Activated CD4-positive, alpha-beta T cell treated with anti-CD3 and anti-CD28 coated beads, Interleukin-2, amount 10 ng/mL, durations not matched to agents 24 days and 14 days (primary cell): ENCODE measurements at regions not wholly inside any gene's neighbourhood (a gene's known extent, or its start where the extent isn't known, plus 50 kb on each side); places are given as distances from the start of the nearest gene placed in this dataset.

Experiments
- DNase-seq: peaks from one replicate; pipeline ENCODE4 v3.0.0; 2022
- H3K27ac Mint-ChIP-seq: one replicate; pipeline ENCODE4 v1.8.0; 2022; ENCODE audit warnings: mild to moderate bottlenecking, mixed read lengths
- H3K27me3 Mint-ChIP-seq: one replicate; pipeline ENCODE4 v1.8.0; 2022; ENCODE audit warnings: mixed read lengths
- H3K36me3 Mint-ChIP-seq: one replicate; pipeline ENCODE4 v1.8.0; 2022; ENCODE audit warnings: low read depth, mild to moderate bottlenecking, mixed read lengths
- H3K4me1 Mint-ChIP-seq: one replicate; pipeline ENCODE4 v1.8.0; 2021; ENCODE audit warnings: mixed read lengths
- H3K4me3 Mint-ChIP-seq: one replicate; pipeline ENCODE4 v1.8.0; 2022; ENCODE audit warnings: mild to moderate bottlenecking, moderate library complexity, mixed read lengths
- H3K9me3 Mint-ChIP-seq: one replicate; pipeline ENCODE4 v1.8.0; 2021; ENCODE audit warnings: mixed read lengths
- intact Hi-C: fragments of 100-400 bp; cut with micrococcal nuclease; formaldehyde crosslinking; loops from one replicate; pipeline ENCODE4 v1.15.1; 2023

DNA sequence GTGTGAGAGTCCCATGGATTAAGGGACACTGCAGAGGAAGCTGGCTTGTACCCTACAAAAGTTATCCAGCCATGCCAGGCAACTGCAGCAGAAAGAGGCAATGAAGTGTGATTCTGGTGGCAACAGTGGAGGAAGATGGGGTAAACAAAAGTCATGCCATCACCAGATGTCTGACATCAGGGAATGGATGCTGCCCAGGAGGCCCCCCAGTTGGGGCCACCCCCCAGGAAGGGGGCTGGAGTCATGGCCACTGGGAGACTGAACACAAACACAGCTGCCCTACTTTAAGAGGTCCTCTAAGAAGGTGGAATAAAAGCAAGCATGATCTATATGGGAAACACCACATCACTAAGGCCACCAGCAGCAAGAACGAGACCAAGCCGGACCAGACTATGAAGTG is 235.3 kb downstream of the KLF12 start:
- Mint-ChIP-seq H3K36me3 (peaks cover 4% of the 10 kb centered on the region), H3K27me3 (no peaks in the 10 kb centered on the region), H3K4me1 (peaks cover 6% of the 10 kb centered on the region), H3K4me3 (no peak overlapping the region), H3K9me3 (no peaks in the 10 kb centered on the region), H3K27ac (no peak overlapping the region)
- no peak for DNase-seq
- intact Hi-C loops = no loop called here

DNA sequence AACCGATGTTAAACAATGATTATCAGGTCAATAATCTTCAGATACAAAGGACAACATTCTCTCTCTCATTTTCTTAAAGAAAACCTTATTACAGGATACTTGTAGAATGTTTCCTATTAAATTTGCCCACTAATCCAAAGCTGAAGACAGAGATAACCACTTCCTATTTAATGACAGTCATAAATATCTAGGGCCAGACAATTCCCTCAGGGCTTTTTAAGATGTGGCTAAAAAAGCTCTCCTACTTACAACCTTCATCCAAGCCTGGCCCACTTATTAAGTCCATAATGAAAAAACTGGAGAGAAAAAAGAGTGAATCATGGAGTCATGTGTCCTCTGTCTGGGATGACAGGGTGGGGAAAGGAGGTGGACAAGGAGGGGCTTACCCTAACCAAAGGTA is 235.9 kb downstream of the KLF12 start:
- peaks cover 6% of the 10 kb centered on the region for H3K4me1 Mint-ChIP-seq
- no peak for DNase-seq
- intact Hi-C loops = no loop called here
- H3K27me3 Mint-ChIP-seq = no peaks in the 10 kb centered on the region
- no peaks in the 10 kb centered on the region for H3K9me3 Mint-ChIP-seq
- H3K27ac Mint-ChIP-seq = no peak overlapping the region
- no peak overlapping the region for H3K4me3 Mint-ChIP-seq
- H3K36me3 Mint-ChIP-seq = peaks cover 4% of the 10 kb centered on the region

DNA sequence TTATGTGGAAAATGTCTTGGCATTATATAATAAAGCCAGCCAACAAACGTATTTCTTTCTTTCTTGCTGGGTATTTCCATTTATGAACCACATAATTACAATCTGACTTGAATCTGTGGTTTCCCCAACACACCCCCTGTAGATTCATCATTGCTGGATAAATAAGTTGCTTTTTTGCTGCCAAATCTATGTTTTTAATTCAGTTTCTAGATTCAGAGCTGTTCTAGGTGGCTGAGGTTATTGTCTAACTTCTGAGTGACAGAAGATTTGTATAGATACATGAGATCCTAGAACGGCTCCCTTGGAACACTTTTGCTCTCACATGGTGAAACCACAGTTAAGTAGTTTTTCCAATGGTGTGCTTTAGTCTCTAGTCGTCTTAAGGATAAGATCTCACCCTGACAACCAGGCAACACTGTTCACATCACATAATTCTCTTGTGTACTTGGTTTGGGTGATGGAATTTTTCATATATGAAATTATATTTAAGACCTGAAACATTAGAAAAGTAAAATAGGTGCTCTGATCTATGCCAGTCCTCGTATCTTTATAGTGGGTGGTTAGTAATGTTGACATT is 239.1 kb downstream of the KLF12 start:
- Mint-ChIP-seq H3K36me3 (peaks cover 4% of the 10 kb centered on the region), H3K4me1 (peaks cover 6% of the 10 kb centered on the region), H3K4me3 (no peak overlapping the region), H3K27me3 (no peaks in the 10 kb centered on the region), H3K27ac (no peak overlapping the region), H3K9me3 (no peaks in the 10 kb centered on the region)
- intact Hi-C loops = no loop called here
- DNase-seq = no peak

DNA sequence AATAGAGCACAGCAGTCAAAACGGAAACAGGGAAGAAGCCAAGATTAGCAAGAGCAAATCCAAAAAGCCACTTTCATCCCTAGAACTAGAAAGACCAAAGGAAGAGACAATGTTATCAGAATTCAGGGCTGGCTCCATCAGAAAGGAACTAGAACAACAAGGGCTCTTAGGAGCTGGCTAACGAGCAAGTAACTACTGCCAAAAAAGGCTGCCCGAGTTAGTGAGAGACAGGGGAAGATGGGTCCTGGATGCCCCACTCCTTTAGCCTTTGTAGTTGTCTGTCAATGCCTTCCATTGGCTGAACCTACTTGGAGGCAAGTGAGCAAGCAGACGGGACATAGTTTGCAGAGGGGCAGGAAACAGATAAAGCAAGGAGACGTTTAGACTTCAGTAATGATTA is 240.4 kb downstream of the KLF12 start:
- peaks cover 6% of the 10 kb centered on the region for H3K4me1 Mint-ChIP-seq
- H3K27ac Mint-ChIP-seq = no peak overlapping the region
- no peaks in the 10 kb centered on the region for H3K9me3 Mint-ChIP-seq
- intact Hi-C loops = no loop called here
- no peak overlapping the region for H3K4me3 Mint-ChIP-seq
- no peaks in the 10 kb centered on the region for H3K27me3 Mint-ChIP-seq
- peaks cover 2% of the 10 kb centered on the region for H3K36me3 Mint-ChIP-seq
- no peak for DNase-seq

DNA sequence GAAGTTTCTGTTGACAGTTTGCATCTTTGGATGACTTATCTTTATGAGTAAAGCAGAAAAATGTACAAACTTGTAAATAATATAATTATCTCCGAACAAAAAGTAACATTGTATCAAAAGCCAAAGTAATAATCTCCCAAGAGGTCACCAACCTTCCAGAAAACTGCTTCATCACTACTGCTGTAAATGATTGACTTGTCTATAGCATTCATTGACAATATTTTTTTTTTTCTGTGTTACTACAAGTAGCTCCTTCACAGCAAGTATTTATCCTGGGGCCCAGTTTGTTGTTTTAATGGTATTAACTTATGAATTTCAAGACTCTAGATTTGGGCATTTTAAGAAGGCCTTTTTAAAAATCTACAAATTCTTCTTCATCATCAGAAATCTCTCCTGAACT is 242.4 kb downstream of the KLF12 start:
- intact Hi-C loops = no loop called here
- Mint-ChIP-seq H3K9me3 (no peaks in the 10 kb centered on the region), H3K27me3 (no peaks in the 10 kb centered on the region), H3K4me1 (peaks cover 6% of the 10 kb centered on the region), H3K36me3 (peaks cover 4% of the 10 kb centered on the region), H3K27ac (no peak overlapping the region), H3K4me3 (no peak overlapping the region)
- DNase-seq = no peak

DNA sequence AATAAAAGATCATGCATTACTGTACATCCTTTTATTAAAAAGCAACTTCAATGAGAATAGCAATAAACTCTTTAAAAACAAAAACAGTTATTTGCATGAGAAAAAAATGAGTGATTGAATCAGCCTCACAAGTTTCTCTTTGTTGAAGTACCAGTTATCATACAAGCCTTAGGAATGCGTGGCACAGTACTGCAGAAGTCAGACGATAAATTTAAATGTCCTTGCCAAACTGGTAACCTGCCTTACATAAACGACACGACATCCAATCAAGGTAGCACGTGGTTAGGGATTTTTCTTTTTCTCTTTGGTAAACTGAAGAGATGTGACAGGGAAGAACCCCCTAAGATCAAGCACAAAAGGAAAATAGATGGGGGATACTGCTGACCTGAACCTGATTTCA is 251.0 kb downstream of the KLF12 start:
- Mint-ChIP-seq H3K4me1 (peaks cover 10% of the 10 kb centered on the region), H3K27ac (no peak overlapping the region), H3K27me3 (no peaks in the 10 kb centered on the region), H3K36me3 (peaks cover 26% of the 10 kb centered on the region), H3K4me3 (no peak overlapping the region), H3K9me3 (no peaks in the 10 kb centered on the region)
- intact Hi-C loops = no loop called here
- DNase-seq = no peak

DNA sequence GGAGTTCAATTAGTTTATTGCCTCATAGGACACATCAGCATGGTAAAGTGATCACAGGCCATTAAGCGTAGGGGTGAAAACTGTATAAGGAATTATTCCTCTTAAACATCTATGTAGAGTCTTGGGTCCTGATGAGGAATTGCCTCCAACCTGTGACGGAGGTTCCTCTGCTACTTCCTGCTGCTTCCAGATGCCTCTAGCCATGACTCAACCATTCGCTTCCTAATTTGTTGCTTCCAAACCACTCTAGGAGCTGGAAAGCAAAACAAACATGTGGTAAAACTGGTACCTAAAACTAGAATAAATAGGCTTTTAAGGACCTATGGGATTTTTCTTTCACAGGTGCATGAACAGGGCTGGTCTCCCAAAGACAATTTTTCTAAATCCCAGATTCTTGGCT is 253.8 kb downstream of the KLF12 start:
- peaks cover 10% of the 10 kb centered on the region for H3K4me1 Mint-ChIP-seq
- H3K27ac Mint-ChIP-seq = no peak overlapping the region
- intact Hi-C loops = no loop called here
- H3K4me3 Mint-ChIP-seq = no peak overlapping the region
- H3K27me3 Mint-ChIP-seq = no peaks in the 10 kb centered on the region
- no peak for DNase-seq
- peaks cover 16% of the 10 kb centered on the region for H3K36me3 Mint-ChIP-seq
- no peaks in the 10 kb centered on the region for H3K9me3 Mint-ChIP-seq

DNA sequence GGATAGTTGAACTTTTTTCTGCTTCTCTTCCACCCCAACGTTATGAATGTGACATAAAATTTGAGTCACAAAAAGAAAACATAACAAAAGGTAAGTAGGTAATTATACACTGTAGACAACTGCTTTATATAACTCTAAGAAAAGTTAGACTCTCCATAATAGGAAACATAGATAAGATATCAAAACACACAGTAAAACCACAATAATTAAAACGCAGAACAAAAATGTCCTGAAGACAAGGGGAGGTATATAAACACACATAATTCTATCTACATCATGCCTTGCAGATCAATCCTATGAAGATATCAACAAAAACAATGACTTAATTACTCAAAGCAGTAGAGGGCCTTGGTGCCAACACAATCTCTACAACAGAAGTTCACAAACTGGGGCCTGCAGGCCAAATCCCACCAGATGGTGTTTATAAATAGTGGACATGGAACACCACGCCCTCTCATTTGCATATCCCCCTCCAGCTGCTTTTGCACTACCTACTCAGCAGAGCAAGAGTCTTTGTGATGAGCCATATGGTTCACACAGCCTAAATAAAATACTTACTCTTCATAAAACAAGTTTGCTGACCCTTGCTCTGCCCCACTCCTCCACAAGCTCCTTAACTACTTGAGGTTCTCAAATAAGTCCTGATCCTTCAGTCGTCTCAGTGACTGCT is 254.7 kb downstream of the KLF12 start:
- intact Hi-C loops = no loop called here
- no peak for DNase-seq
- H3K27me3 Mint-ChIP-seq = no peaks in the 10 kb centered on the region
- H3K4me1 Mint-ChIP-seq = peaks cover 10% of the 10 kb centered on the region
- H3K27ac Mint-ChIP-seq = no peak overlapping the region
- peaks cover 12% of the 10 kb centered on the region for H3K36me3 Mint-ChIP-seq
- no peaks in the 10 kb centered on the region for H3K9me3 Mint-ChIP-seq
- no peak overlapping the region for H3K4me3 Mint-ChIP-seq

DNA sequence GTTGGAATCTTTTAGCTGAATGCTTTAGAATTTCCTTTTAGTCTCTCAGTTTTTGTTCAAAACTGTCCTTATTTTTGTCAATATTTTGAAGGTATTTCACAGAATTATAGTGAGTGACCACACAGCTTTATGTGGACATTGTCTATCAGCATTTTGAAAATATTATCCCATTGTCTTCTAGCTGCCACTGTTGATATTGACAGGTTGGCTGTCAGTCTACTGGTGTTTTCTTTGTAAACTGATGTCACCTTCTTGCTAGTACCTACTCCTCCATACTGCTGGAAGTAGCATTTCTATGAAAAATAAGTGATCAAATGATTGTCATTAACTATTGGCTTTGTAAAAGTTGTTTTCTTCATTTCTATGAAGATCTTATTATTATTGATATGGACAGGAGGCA is 256.8 kb downstream of the KLF12 start:
- intact Hi-C loops = no loop called here
- Mint-ChIP-seq H3K9me3 (no peaks in the 10 kb centered on the region), H3K4me3 (no peak overlapping the region)

DNA sequence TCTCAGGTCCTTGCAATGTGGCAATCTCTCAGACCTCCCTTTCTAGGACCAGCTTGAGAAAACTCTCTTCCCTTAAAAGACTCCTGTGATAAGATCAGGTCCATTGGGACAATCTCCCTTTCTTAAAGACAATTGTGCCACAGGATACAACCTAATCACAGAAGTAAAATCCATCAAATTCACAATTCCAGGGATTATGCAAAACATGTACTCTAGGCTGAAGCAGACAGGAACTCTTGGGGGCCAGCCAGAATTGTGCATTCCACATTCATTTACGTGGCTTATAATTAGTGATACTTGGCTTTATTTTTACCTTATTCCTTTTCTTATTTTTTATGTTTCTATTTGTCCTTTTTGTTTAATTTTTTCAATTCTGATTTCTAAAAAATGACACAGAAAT is 257.9 kb downstream of the KLF12 start:
- Mint-ChIP-seq H3K4me1 (peaks cover 13% of the 10 kb centered on the region), H3K27me3 (no peaks in the 10 kb centered on the region), H3K27ac (no peak overlapping the region), H3K9me3 (no peaks in the 10 kb centered on the region), H3K4me3 (no peak overlapping the region), H3K36me3 (peaks cover 12% of the 10 kb centered on the region)
- DNase-seq = no peak
- intact Hi-C loops = no loop called here

More for the DNA sequence above, 256.8 kb downstream of the KLF12 start:
- no peak overlapping the region for H3K27ac Mint-ChIP-seq
- H3K4me1 Mint-ChIP-seq = peaks cover 12% of the 10 kb centered on the region
- H3K27me3 Mint-ChIP-seq = no peaks in the 10 kb centered on the region
- H3K36me3 Mint-ChIP-seq = peaks cover 12% of the 10 kb centered on the region
- DNase-seq = no peak

DNA sequence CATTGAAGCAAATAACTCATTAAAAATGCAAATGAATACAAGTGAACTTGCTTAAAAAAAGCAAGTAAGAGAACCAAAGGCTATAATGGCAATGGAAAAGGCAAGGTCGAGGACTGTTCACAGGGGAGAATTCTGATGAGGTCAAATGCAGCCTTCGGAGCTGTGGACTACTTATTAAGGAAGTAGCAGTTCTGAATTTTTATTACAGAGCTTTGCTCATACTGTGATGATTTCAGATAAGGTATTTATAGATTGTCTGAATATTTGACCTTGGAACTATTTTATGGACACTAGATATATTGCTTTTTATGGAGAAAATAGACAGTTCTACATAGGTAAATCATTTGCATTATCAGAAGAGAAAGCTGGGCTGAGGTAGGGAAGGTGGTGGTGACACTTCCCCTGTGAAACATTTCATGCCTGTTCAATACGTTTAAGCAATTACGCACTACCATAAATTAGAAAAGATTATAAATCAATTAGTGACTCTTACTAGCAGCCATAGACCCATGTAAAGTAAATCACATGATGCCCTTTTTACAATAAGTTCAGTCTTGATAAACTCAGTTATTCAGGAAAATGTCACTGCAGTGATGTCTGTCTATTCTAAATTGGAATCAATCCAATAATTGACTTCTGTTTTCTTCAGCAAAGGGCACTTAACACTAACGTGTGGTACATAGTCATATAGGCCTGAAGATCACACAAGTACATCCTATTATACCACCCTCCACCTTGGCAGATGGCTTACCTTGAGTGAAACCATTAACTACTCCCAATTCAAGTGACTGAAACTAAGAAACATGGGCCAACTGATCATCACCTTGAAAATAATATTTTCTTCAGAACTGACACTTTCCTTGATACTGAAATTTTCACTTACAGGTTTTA is 260.0 kb downstream of the KLF12 start:
- intact Hi-C loops = no loop called here
- Mint-ChIP-seq H3K9me3 (no peaks in the 10 kb centered on the region), H3K27ac (no peak overlapping the region), H3K27me3 (no peaks in the 10 kb centered on the region), H3K36me3 (peaks cover 6% of the 10 kb centered on the region), H3K4me3 (no peak overlapping the region), H3K4me1 (peaks cover 7% of the 10 kb centered on the region)
- no peak for DNase-seq

DNA sequence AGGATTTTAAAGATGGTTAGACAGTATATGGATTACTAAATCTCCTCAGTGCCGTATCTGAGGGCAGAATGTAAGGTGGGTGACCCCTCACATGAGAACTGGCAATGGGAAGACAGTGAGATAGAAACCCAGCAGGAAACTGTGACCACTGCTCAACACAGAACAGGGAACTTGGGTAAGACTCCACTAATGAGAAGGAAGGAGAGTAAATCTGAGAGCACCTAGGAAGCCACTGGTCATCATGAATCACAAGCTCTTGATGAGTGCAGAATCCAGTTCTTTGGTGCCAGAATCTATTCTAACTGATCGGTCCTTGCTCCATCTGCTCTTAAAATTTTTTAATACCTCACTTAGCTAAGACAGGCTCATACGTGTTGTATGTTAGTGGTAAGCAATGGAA is 261.8 kb downstream of the KLF12 start:
- intact Hi-C loops = no loop called here
- no peak for DNase-seq
- Mint-ChIP-seq H3K9me3 (no peaks in the 10 kb centered on the region), H3K36me3 (no peaks in the 10 kb centered on the region), H3K4me1 (peaks cover 3% of the 10 kb centered on the region), H3K27ac (no peak overlapping the region), H3K27me3 (no peaks in the 10 kb centered on the region), H3K4me3 (no peak overlapping the region)

DNA sequence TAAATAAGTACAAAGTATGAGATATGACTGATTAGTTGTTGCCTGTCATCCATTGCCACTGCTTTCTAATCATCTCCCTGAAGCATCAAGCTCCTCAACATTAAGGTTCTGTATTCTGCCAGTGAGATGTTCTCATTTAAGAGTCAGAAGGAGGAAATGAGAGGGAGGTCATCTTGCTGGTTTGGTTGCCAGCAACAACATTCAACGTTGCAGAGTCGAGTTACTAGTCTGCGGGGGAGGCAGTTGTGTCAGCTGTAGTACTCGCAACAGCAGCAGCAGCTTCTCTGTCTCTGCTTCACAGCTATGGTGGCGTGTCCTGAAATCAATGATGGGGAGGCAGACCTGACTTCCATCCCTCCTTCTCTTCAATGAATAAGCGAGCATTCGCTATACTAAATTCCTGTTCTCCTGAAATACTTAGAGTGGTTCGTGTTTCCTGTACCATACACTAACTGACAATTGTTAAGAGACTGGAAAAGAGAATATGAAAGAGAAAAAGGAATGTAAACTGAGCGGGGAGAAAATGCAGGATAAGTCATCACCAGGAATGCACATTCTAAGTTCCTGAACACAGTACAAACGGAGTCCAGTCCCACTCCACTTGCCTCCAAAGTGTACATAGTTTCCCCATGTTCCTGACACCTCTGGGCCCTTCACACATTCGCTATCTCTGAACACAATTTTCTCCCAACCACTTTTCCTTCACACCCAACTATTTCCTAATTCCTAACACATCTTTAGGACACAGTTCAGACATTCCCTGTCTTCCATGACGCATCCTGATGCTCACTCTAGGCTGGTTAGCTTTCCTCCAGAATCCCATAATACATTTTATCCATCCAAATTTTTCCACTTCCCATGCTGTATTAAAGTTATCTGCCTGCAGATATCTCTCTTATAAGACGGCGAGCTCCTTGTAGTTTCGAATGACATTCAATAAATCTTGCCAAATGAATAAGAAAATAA is 263.0 kb downstream of the KLF12 start:
- no peaks in the 10 kb centered on the region for H3K9me3 Mint-ChIP-seq
- no peak overlapping the region for H3K4me3 Mint-ChIP-seq
- intact Hi-C loops = no loop called here
- H3K36me3 Mint-ChIP-seq = no peaks in the 10 kb centered on the region
- no peak overlapping the region for H3K27ac Mint-ChIP-seq
- H3K27me3 Mint-ChIP-seq = no peaks in the 10 kb centered on the region
- H3K4me1 Mint-ChIP-seq = peaks cover 3% of the 10 kb centered on the region
- DNase-seq = no peak
